ENCODE measurements at regions not wholly inside any gene's neighbourhood (a gene's known extent, or its start where the extent isn't known, plus 50 kb on each side); places are given as distances from the start of the nearest gene placed in this dataset.

GRCh38 chr20:22744341-22745193, 160.2 kb upstream of the FOXA2 start:
- no peak for DNase-seq

- DNase-seq, result no peak
Observed at GRCh38 chr20:22745194-22745500, 160.8 kb upstream of the FOXA2 start.

GRCh38 chr20:22746957-22747356, 162.6 kb upstream of the FOXA2 start:
- DNase-seq, result no peak

- DNase-seq, result no peak
Observed at GRCh38 chr20:22752324-22752723, 168.0 kb upstream of the FOXA2 start.

- no peak for DNase-seq
Observed at GRCh38 chr20:22757424-22758183, 173.2 kb upstream of the FOXA2 start.

GRCh38 chr20:22758815-22759214, 174.4 kb upstream of the FOXA2 start:
- DNase-seq, result no peak

- no peak for DNase-seq
Observed at GRCh38 chr20:22762576-22763256, 178.3 kb upstream of the FOXA2 start.

GRCh38 chr20:22763257-22763906, 179.0 kb upstream of the FOXA2 start:
- DNase-seq, result no peak

GRCh38 chr20:22768266-22769178, 184.2 kb upstream of the FOXA2 start:
- DNase-seq, result no peak

- no peak for DNase-seq
Observed at GRCh38 chr20:22770241-22770800, 185.9 kb upstream of the FOXA2 start.

- DNase-seq, result no peak
Observed at GRCh38 chr20:22771706-22772105, 187.3 kb upstream of the FOXA2 start.

GRCh38 chr20:22773344-22773743, 189.0 kb upstream of the FOXA2 start:
- no peak for DNase-seq

GRCh38 chr20:22775256-22775655, 190.9 kb upstream of the FOXA2 start:
- DNase-seq, result no peak

- no peak for DNase-seq
Observed at GRCh38 chr20:22775671-22776139, 191.3 kb upstream of the FOXA2 start.

- DNase-seq, result no peak
Observed at GRCh38 chr20:22776369-22776768, 192.0 kb upstream of the FOXA2 start.

GRCh38 chr20:22779878-22780277, 195.5 kb upstream of the FOXA2 start:
- DNase-seq, result no peak

GRCh38 chr20:22781869-22782268, 197.5 kb upstream of the FOXA2 start:
- DNase-seq, result no peak

GRCh38 chr20:22789676-22790075, 205.3 kb upstream of the FOXA2 start:
- no peak for DNase-seq

- DNase-seq, result no peak
Observed at GRCh38 chr20:22791396-22791795, 207.0 kb upstream of the FOXA2 start.

GRCh38 chr20:22791877-22792525, 207.6 kb upstream of the FOXA2 start:
- DNase-seq, result no peak

- DNase-seq, result no peak
Observed at GRCh38 chr20:22794200-22794599, 209.8 kb upstream of the FOXA2 start.
